Inflammatory macrophage treated with lipopolysaccharide for 1 hour (primary cell): ENCODE measurements at regions not wholly inside any gene's neighbourhood (a gene's known extent, or its start where the extent isn't known, plus 50 kb on each side); places are given as distances from the start of the nearest gene placed in this dataset.

Source experiments
- DNase-seq, 2 donors: peaks; one replicate each; pipeline ENCODE4 v3.0.0-alpha.2; 2020 to 2022

DNA sequence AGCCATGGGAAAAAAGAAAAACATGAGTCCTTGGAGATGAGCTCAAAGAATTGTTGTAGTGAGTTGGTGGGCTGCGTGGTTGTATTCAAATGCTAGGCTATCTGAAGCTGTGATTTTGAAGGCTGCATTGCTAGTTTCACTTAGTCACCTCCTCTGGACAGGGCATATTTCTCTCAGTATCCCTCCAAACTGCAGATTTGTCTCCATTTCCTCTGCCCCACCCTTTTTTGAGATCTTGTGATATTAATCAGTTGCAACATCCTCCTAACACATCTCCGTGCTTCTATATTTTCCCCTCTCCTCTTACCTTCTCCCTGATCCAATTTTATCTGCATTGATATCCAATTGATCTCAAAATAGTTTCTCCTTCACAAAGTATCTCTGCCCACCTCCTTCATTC, 1048.0 kb upstream of the WWC1 start:
- DNase-seq = no peak

DNA sequence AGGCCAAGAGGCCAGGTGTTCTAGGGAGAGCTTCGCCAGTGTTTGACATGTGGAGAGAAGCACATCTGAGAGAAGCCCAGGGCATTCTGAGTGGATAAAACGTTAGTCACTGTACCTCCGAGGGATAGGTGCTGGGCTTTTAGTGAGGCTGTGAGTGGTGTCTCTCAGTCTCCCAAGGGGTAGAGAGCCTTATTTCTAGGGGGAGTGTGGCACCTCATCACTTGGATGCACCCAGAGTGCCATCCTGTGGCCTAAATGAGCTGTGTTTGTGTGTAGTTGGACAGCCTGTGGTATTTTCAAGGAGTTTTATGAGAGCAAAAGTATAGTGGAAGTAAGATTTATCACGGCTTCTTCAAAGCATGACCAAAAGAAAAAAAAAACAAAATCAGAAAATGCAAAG, 1046.9 kb upstream of the WWC1 start:
- no peak for DNase-seq

- DNase-seq = no peak
Observed at GRCh38 chr5:167245868-167246267, 1045.6 kb upstream of the WWC1 start.

DNA sequence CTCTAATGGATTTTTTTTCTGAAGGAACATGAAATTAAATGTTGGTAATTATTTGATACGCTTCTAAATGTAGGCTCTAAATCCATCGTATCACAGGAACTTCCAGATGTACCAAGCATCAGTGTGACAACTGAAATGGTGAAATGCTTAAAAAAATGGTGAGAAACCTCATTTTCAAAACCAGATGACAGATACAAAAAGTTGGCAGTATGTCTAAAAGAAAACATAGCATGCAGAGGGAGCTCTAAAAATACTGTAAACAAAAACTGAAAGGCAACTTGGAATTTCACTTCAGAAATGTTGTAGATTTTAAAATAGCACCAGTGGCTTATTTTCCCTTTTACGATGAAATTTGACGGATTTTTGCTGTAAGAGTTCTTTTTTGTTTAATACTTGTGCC, 1043.6 kb upstream of the WWC1 start:
- no peak for DNase-seq

GRCh38 chr5:167248257-167248656, 1043.2 kb upstream of the WWC1 start:
- DNase-seq = no peak

DNA sequence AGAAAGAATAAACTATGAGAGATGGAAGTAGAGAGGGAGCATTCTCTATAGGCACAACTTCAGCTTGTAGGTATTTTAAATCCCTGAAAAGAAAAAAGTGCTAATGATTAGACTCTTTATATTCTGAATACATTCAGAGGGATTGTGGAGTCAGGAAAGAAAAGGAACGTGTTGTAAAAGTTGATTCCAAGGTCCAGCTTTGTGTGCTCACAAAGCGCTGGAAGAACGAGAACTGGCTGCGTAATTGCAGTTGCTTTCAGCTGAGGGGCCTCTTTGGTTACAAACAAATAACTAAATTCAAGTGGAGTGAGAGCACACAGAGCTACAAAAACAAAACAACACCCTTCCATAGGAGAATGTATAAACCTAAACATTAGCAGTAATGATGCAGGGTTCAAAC, 1040.4 kb upstream of the WWC1 start:
- DNase-seq = no peak

- DNase-seq = no peak
Observed at GRCh38 chr5:167254132-167254531, 1037.3 kb upstream of the WWC1 start.

DNA sequence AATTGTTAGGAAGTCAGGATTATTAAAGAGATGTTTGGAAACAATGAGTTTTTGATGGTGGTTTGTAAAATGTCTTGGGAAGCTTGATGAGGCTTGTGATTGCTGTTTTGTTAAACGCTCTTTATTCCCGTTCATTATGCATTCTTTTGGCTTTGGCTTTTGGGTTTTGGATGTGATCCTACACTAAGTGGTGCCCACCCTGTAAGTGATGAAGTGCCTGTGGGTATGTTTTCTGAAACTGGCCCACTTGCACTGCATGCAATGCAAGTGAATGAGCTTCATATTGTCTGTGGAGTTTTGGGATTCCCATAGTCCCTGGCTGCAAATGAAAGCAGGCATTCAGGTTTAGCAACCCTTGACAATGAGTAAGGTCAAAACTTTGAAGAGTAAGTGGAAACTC, 1035.5 kb upstream of the WWC1 start:
- no peak for DNase-seq

DNA sequence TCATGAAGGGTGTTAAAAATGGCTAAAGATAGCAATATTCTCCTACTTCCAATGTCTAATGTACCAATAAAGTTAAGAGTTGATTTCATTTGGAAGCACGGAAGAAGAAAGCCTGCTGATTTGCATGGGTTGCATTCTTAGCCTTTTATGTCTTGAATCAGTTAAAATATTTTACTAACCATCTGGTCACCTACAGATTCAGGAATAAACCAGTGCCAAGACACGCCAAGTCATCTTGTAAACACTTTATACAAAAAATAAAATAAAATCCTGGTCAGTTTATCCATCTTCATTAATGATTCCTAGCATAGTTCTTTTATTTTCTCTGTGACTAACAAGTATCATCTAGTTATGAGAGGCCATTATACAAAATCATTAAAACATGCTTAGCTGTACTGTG, 1031.6 kb upstream of the WWC1 start:
- no peak for DNase-seq

GRCh38 chr5:167261309-167262100, 1029.9 kb upstream of the WWC1 start:
- no peak for DNase-seq

DNA sequence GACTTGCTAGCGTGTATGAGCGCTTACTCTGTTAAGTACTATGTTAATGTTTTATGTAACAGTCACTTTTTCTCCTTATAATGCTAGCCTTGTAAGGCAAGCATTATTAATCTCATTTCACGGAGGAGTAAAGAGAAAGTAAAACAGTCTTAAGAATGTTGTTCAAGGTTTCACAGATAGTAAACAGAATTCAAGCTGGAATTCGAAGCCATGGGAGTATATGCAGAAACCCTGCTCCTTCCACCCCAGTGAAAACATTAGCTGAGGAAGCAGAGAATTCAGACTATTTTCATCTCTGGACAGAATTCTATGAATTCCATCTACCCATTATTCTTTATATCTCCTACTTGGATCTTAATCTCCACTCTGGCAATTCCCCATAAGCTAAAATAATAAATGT, 1028.3 kb upstream of the WWC1 start:
- no peak for DNase-seq

DNA sequence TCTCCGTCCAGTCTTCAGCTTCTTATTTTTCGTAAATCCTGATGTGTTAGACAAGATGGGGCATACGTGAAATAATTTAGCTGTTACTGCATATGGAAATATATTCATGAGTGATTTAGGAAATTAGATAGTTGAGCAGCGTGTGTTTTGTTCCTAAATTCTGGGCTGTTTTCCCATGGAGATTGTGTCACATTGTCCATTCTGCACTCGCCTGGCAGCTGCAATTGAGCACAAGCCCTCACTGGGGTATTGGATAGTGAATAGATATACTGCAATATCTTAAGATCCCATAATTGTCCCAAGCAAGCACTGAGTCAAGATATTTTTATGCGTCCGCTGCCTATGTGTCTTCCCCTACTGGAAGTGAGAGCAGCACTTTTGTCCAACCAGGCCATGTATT, 1027.1 kb upstream of the WWC1 start:
- DNase-seq = no peak

DNA sequence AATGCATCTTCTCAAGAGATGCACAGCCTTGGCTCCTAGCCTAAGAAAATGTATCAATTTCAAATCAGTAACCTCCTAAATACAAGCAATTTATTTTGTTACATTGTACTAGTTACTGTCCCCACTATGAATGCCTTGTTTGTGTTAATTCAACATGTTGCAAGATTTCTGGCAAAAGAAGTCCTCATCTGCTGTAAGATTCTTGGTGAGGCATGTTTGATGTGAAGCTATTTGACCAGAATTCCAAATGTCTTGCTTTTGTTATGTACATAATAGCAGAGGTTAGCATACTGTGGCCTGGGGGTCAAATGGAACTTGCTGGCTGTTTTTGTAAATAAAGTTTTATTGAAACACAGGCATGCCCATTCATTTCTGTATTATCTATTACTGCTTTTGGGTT, 1023.1 kb upstream of the WWC1 start:
- DNase-seq = no peak

DNA sequence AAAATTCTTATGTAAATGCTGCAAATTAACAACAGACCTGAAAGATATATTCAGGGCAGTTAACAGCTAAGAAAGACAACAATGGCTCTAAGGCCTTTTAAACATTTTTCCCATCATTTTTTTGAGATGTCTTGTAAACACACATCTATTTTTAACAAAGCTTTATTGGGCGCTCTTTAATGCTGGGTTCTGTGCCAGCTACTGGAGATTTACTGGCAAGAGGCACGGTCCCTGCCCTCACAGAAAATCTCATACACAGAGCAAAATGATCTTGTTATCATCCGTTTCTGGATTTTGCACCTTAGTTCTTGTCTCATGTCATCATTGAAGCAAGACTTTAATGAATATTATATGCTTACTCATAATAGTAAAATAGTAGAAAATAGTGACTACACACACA, 1022.3 kb upstream of the WWC1 start:
- no peak for DNase-seq

GRCh38 chr5:167271081-167271480, 1020.4 kb upstream of the WWC1 start:
- no peak for DNase-seq

DNA sequence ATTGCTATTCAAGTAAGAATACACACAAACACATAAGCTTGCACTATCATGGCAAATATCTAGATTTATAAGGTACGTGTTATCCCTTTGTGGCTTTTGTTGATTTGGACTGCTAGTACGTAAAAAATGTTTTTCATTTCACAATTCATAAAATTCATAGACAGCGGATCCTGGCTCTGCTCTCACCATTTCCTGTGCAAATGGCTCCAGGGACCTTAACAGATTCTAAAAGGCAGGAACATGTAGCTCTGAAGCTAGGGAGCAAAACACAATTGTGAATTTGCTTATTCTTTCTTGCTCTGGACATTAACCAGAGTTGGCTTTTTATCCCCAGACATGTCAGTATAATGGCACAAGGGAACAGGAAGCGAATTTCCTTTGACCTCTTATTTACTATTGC, 1019.9 kb upstream of the WWC1 start:
- DNase-seq = no peak

GRCh38 chr5:167280111-167280510, 1011.3 kb upstream of the WWC1 start:
- DNase-seq = no peak

- DNase-seq = no peak
Observed at GRCh38 chr5:167281925-167282324, 1009.5 kb upstream of the WWC1 start.

GRCh38 chr5:167283691-167284090, 1007.8 kb upstream of the WWC1 start:
- DNase-seq = no peak

GRCh38 chr5:167284222-167284890, 1007.1 kb upstream of the WWC1 start:
- no peak for DNase-seq

GRCh38 chr5:167285591-167285990, 1005.9 kb upstream of the WWC1 start:
- DNase-seq = no peak

DNA sequence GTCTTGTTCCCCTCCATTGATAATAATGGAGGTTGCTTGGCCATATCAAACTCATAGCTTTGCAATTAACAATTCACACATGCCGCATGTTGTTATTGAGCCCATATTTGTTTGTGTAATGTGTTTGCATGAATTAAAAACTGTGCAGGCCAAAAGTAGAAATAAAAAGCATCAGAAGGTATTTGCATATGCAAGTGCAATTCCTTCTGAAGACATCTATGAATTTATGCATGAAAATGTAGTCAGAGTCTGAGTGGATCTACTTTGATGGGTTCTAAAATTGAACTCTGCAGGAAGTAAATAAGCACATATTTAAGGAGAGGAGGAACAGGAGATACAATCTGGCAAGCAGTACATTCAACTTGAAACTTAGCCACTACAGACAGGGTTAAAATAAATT, 1004.6 kb upstream of the WWC1 start:
- DNase-seq = no peak

GRCh38 chr5:167290478-167290877, 1001.0 kb upstream of the WWC1 start:
- DNase-seq = no peak

GRCh38 chr5:167294882-167295680, 996.4 kb upstream of the WWC1 start:
- no peak for DNase-seq
